Fibroblast of skin of right biceps (primary cell): ENCODE measurements at regions not wholly inside any gene's neighbourhood (a gene's known extent, or its start where the extent isn't known, plus 50 kb on each side); places are given as distances from the start of the nearest gene placed in this dataset.

ENCODE experiments used
- DNase-seq: peaks from one replicate; pipeline ENCODE4 v3.0.0-alpha.2; 2013

DNA sequence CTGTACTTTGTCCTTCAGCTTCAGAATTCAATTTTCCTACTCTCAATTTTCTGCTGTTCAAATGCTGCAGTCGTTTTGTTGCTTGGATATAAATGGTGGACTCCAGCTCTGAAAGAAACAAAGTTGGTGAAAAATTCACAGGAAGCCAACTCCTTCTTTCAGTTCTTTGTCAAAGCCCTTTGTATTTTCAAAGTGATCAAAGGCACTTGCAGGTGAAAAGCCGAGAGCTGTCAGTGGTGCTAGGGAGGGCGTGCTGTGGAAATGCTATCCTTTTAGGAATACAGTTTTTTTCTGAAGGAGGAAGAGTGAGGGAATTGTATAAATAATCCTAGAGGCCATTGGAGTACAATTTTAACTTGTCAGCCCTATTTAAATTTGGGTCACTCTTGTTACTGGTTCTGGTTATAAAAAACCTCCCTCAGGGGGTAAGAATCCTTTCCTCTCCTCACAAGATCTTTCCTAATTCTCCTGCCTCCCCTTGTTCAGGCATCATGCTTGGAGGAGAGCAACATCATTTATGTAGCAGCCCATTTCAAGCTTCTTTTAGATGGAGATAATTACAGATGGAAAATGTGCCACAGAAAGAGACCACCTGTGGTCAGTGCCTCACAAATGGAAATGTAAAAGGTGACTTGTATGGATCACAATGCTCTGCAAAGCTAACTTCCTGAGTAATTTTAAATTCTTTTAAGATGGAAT, 62.5 kb upstream of the GHR start:
- DNase-seq, result no peak

- DNase-seq, result no peak
Observed at GRCh38 chr5:42361315-42361688, 61.9 kb upstream of the GHR start.

DNA sequence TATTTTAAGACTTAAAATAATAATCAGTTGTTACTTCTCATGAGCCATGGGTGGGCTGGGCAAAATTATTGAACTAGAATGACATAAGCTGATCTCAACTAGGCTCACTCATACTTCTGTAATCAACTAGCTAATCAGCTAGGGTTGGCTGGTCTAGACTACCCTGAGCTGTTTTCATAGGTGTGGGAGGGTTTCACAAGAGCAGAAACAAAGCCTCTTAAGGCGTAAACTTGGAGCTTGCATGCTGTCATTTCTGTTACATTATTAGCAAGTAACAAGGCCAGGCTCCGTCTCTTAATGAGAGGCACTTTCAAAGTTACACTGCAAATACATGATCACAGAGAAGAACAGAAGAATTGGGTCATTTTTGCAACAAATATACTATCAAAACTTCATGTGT, 57.2 kb upstream of the GHR start:
- DNase-seq, result no peak
